Motor neuron (in vitro differentiated cells): ENCODE measurements at regions not wholly inside any gene's neighbourhood (a gene's known extent, or its start where the extent isn't known, plus 50 kb on each side); places are given as distances from the start of the nearest gene placed in this dataset.

Source experiments
- ATAC-seq, 8 experiments: fragments of 200-7000 bp; cut with Tn5 transposase; replicated peaks in 6 of 8; 2 replicates each; pipeline ENCODE4 v1.8.0; 2021; ENCODE audit warnings: mild to moderate bottlenecking in 8 of 8, moderate library complexity in 8 of 8
- H3K27ac ChIP-seq, 2 donors: fragments of 250-450 bp; sonication (Bioruptor Pico); 2 replicates each; pipeline ENCODE4 v1.9.0; 2021; ENCODE audit warnings: antibody characterized with exemption in 2 of 2, mild to moderate bottlenecking in 2 of 2, moderate library complexity in 1 of 2
- H3K4me1 ChIP-seq, 2 donors: fragments of 250-450 bp; sonication (Bioruptor Pico); replicated peaks in 1 of 2; 2 replicates each; pipeline ENCODE4 v1.6.1; 2021; ENCODE audit warnings: antibody characterized with exemption in 2 of 2, mild to moderate bottlenecking in 2 of 2, moderate library complexity in 1 of 2
- H3K4me3 ChIP-seq, 5 donors: fragments of 250-450 bp; sonication (Bioruptor Pico); 2 replicates each; pipeline ENCODE4 v1.9.0; 2021; ENCODE audit warnings: antibody characterized with exemption in 5 of 5, mild to moderate bottlenecking in 5 of 5, moderate library complexity in 4 of 5
- WGBS, 10 experiments: fragments of 450-650 bp; shearing (Covaris generic); methylation state at CpG; one replicate each; pipeline ENCODE4 v1.0.0; 2022; 5-methylcytosine and 5-hydroxymethylcytosine counted together
- in situ Hi-C, 9 experiments: fragments of 400-800 bp; cut with MboI; loops; one replicate each; pipeline ENCODE4 v1.15.0; 2021; ENCODE audit warnings: low sequenced_read_pairs in 9 of 9, low pct_unique_long_range_greater_than_20kb in 2 of 9; ENCODE audit not compliant: unreplicated experiment in 9 of 9

DNA sequence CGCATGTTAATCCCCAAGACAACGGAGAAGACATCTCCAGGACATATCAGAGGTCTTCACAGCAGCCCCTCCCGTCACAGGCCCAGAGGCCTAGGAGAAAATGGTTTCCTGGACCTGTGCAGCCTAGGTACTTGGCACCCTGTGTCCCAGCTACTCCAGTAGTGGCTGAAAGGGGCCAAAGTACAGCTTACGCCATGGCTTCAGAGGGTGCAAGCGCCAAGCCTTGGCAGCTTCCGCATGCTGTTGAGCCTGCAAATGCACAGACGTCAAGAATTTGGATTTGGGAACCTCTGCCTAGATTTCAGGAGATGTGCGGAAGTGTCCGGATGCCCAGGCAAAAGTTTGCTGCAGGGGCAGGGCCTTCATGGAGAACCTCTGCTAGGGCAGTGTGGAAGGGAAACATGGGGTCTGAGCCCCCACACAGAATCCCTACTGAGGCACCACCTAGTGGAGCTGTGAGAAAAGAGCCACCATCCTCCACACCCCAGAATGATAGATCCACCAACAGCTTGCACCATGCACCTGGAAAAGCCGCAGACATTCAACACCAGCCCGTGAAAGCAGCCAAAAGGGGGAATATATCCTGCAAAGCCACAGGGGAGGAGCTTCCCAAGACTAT lies 159.3 kb upstream of the COX10 start:
- in situ Hi-C loops, result no loop called here
- no peak overlapping the region for H3K4me3 ChIP-seq
- no peak overlapping the region for H3K27ac ChIP-seq
- ATAC-seq, result no peak
- no peaks in the 10 kb centered on the region for H3K4me1 ChIP-seq
- 59 to 100% (median 92%) methylated on average over 1 to 7 of the region's 11 CpGs; no CpG with 5 or more reads in 2 of the 10 experiments for WGBS, 10 experiments

DNA sequence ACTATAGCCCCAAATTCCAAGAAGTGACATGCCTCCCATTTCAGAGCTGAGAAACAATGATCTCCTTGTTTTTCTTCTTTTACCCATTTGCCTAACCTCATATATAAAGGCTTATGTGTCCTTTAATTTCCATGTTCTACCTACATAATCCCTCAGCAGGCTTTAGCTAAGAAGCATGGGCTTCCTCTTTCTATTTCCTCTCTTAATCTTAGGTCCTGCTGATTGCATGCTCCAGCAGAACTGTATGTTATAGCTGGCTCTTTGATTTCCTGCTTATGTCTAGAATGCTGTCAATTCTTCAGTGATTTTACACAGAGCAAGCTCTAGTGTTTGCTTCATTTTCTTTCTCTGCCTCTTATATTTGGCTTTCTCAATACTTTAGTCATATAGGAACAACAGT lies 151.7 kb upstream of the COX10 start:
- Histone ChIP-seq H3K4me1 (peaks cover 0 to 4% of the 10 kb centered on the region in 2 donors), H3K4me3 (no peak overlapping the region), H3K27ac (no peak overlapping the region)
- ATAC-seq, result no peak
- in situ Hi-C loops, result no loop called here

DNA sequence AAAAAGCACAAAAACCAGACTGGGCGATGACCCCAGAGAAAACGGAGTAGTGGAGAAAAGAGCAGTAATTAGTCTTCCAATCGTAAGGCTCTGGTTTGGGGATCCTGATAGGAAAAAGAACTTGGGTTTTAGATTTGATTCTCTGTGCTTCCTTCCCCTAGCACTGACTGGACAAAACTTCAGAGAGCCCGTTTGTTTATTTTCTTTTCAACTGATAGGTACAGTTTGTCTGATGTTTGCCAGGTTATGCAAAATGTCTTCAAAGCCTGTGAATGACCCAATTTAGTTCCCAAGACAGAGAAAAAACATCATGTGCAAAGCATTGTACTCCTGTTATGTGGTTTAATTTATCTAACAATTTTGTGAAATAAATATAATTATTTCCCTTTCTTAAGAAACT lies 151.1 kb upstream of the COX10 start:
- no peak overlapping the region for H3K4me3 ChIP-seq
- in situ Hi-C loops, result no loop called here
- ATAC-seq, result no peak

DNA sequence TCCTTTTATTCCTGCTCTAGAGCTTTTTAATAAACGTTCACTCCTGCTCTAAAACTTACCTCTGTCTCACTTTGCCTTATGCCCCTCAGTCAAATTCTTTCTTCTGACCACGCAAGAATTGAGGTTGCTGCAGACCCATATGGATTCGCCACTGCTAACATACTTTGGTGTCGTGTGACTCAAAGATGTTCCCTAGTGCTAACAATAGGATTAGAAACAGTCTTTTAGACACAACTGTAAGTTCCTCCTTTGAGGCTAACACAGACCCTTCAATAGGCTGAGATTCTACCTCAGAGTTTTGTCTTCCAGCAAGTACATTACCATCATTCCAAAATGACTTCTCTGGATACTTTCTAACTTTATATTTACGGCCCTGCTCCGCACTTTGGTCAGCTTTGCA lies 149.5 kb upstream of the COX10 start:
- no peak overlapping the region for H3K4me3 ChIP-seq
- peaks cover 0 to 4% of the 10 kb centered on the region in 2 donors for H3K4me1 ChIP-seq
- H3K27ac ChIP-seq, result no peak overlapping the region
- WGBS, 10 experiments, result 78 to 100% (median 93%) methylated on average over 2 to 6 of the region's 6 CpGs; no CpG with 5 or more reads in 3 of the 10 experiments
- in situ Hi-C loops, result no loop called here
- no peak for ATAC-seq

More for the DNA sequence above, 151.1 kb upstream of the COX10 start:
- WGBS, 10 experiments, result 79 to 100% (median 91%) methylated on average over 1 to 4 of the region's 4 CpGs; no CpG with 5 or more reads in 2 of the 10 experiments
- no peak overlapping the region for H3K27ac ChIP-seq
- peaks cover 0 to 4% of the 10 kb centered on the region in 2 donors for H3K4me1 ChIP-seq

DNA sequence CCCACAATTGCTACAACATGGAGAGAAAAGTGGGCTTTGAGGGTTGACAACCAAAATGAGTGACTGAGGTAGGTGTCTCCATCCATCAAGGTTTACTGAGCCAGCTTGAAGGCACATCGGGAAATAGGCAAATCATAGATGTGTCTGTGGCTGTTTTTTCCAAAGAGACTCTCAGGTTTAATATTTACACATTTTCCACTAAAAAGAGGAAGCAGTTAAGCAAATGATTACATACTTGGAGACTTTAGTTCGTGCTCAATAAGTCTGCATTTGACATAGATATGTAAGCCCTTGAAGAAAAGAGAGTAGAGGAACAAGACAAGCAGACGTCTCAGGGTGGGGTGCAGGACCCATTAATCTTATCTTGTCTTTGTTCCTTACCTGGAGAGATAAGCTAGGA lies 148.9 kb upstream of the COX10 start:
- ATAC-seq, result no peak
- WGBS, 10 experiments, result 71 to 88% (median 80%) methylated on average over 1 to 3 of the region's 3 CpGs; no CpG with 5 or more reads in 4 of the 10 experiments

DNA sequence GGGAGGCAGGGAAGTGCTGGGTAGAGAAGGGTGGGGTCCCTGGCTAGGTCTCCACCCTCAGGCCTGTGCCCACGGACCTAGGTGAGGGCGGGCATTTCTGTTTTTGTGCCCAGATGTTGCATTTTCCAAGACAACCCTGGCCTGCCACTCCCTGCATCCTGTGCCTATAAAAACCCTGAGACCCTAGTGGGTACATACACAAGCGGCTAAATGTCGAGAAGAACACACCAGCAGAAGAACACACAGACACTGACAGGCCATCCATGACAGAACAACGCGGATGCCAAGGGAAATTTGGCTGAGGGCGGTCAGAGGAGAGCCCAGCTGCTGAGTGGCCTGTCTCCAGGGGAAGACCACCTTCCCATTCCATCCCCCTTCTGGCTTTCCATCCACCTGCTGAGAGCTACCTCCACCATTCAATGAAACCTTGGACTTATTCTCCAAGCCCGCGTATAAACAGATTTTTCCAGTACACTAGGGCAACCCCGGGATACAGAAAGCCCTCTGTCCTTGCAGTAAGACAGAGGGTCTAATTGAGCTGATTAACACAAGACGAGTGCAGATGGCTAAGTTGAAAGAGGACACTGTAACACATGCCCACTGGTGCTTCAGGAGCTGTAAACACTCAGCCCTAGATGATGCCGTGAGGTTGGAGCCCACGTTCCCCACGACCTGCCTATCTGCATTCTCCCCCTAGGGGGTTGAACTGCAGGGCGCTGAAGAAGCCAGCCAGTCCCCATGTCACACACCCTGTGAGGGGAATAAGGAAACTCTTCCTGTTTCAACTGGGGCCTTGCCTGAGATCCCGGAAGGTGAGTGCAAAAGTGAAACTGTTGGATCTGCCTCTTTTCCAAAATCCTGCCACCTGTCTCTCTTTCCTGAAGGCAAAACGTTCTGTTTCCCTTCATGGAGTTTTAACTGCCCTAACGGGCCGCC lies 147.2 kb upstream of the COX10 start:
- in situ Hi-C loops, result no loop called here
- H3K4me1 ChIP-seq, result no peaks in the 10 kb centered on the region
- ATAC-seq, result no peak
- H3K27ac ChIP-seq, result no peak overlapping the region
- H3K4me3 ChIP-seq, result no peak overlapping the region
- 58 to 100% (median 76%) methylated on average over 1 to 8 of the region's 19 CpGs for WGBS, 10 experiments

More for the DNA sequence above, 148.9 kb upstream of the COX10 start:
- Histone ChIP-seq H3K27ac (no peak overlapping the region), H3K4me3 (no peak overlapping the region), H3K4me1 (peaks cover 0 to under 1% of the 10 kb centered on the region in 2 donors)
- in situ Hi-C loops, result no loop called here

DNA sequence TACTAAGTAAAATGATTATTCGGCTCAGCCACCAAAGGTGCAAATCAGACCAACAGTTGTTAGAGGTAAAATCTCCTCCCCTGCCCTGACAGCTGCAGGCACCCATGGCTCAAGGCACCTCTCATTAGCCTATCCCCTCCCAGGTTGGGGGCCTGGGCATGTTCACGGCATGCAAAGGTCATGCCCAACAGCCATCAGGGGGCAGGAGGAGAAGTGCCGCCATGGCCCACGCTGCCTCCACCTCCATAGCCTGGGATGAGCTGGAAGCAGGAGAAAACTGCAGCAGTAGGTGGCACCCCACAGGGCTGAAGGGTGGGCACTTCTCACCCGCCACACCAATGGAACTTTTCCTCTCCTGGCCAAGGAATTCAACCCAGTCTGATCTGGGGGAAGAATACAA lies 146.4 kb upstream of the COX10 start:
- 87 to 100% (median 93%) methylated on average over 1 to 3 of the region's 5 CpGs; no CpG with 5 or more reads in 5 of the 10 experiments for WGBS, 10 experiments
- ATAC-seq, result no peak
- no peaks in the 10 kb centered on the region for H3K4me1 ChIP-seq
- in situ Hi-C loops, result no loop called here
- no peak overlapping the region for H3K27ac ChIP-seq
- no peak overlapping the region for H3K4me3 ChIP-seq

DNA sequence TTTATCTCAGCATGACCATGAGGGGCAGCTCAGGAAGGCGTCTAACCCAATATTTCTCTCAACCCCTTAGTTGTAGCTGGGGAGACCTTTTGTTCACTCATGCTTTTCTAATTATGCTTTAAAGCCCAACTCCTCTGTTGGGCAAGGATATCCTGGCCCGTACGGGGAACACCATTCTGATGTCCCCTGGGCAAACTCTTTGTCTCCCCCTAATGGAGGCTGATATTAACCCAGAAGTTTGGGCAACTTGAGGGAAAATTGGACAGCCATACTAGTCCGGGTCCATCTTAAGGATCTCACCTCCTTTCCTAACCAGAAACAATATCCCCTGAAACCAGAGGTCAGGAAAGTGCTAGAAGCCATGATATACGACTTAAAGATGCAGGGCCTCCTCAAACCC lies 143.7 kb upstream of the COX10 start:
- WGBS, 10 experiments, result 80 to 100% (median 85%) methylated on average over 1 to 4 of the region's 5 CpGs; no CpG with 5 or more reads in 6 of the 10 experiments
- no peaks in the 10 kb centered on the region for H3K4me1 ChIP-seq
- ATAC-seq, result no peak
- in situ Hi-C loops, result loop anchor here in 1 of 9 experiments (25.0 kb wide), 1 partner anchor 313 kb away; the partner anchor contains the start of gene HS3ST3A1
- H3K4me3 ChIP-seq, result no peak overlapping the region
- H3K27ac ChIP-seq, result no peak overlapping the region

DNA sequence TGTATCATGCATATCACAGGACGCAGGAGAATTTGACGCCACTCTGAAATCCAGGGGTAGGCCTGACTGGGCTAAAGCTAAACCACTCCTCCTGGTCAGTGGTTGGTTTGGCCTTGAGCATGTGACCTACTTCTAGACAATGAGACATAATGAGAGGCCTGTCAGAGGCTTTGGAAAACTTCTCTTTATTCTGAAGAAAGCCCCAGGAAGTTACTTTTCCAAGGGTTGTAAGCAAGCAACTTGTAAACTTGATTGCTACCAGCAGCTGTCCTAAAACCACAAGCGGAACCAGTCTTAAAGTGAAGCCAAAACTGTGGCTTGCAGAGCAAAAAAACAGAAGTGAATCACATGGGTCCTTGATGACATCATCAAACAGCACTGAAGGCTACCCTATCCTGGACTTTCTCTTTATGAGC lies 138.2 kb upstream of the COX10 start:
- in situ Hi-C loops, result loop anchor here in 1 of 9 experiments (25.0 kb wide), 1 partner anchor 319 kb away; the partner anchor contains the start of gene HS3ST3A1
- H3K4me1 ChIP-seq, result no peaks in the 10 kb centered on the region
- H3K27ac ChIP-seq, result no peak overlapping the region
- H3K4me3 ChIP-seq, result no peak overlapping the region
- peak in 2 of 8 experiments; percentile 44 to 48 for ATAC-seq
- WGBS, 10 experiments, result 56 to 100% (median 97%) methylated on average over 1 to 3 of the region's 3 CpGs; no CpG with 5 or more reads in 3 of the 10 experiments

DNA sequence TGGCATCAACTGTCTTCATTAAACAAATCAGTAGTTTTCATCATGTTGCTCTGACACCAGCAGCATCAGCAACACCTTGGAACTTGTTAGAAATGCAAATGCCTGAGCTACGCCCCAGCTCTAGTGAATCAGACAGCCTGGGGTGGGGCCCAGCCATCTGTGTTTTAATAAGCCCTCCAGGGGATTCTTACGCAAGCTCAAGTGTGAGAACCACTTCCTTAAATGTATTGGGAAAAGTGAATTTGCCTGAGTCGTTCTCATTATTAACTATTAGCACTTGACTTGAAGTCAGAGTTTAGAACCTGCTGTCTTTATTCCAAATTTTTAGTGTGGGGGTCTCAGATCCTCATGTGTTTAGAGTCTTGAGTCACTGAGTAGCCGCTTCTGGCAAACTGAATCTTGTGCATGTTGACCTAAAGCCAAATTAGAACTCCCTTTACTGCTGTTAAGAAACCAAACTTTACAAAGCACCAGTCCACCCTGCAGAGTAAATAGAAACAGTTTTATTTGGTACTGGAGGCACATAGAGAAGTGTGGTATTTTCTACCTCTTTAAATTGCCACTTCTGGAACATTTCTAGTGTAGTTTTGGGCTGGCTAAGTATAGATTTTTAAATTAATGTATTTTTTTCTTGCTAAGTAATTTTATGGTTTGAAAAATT lies 137.4 kb upstream of the COX10 start:
- ATAC-seq, result peak in 3 of 8 experiments; percentile 99
- Histone ChIP-seq H3K27ac (no peak overlapping the region), H3K4me3 (no peak overlapping the region), H3K4me1 (no peaks in the 10 kb centered on the region)
- in situ Hi-C loops, result loop anchor here in 1 of 9 experiments (25.0 kb wide), 1 partner anchor 320 kb away; the partner anchor contains the start of gene HS3ST3A1
- WGBS, 10 experiments, result 0 to 90% (median 50%) methylated on average over 2 to 4 of the region's 4 CpGs

DNA sequence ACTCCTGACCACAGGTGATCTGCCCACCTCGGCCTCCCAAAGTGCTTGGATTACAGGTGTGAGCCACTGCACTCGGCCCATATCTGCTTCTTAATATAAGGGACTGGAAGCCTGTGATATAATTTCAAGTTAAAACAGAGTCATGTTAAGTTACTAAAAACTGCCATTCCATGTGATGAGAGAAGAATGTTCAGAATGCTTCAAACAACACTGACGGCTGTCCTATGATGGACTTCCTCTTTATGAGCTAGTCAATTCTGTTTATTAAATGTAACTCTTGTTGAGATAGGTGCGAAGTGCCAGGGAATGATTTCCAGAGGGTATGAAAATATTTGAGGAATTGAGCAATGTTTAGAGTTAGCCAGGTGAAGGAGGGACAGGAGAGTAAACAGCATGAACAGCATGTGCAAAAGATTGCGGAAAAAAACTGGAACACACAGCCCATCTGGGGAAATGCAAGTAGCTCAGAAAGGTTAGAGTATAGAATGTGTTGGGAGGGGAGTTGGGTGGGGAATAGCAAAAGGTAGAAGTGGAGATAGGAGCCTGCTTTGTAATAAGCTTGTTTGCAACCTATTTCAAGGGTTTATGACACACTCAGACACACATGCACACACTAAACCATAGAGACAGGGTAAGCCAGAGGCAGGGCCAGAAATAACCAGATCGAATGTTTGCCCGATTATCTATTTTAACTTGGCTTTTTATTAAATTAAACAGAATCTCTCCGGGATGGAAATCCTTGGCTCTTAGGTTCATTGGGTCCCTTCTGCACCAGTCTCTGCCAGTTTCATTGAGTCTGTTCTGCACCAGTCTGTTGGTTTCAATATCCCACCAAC lies 135.6 kb upstream of the COX10 start:
- no peaks in the 10 kb centered on the region for H3K4me1 ChIP-seq
- H3K4me3 ChIP-seq, result no peak overlapping the region
- in situ Hi-C loops, result loop anchor here in 1 of 9 experiments (25.0 kb wide), 1 partner anchor 321 kb away; the partner anchor contains the start of gene HS3ST3A1
- ATAC-seq, result no peak
- H3K27ac ChIP-seq, result no peak overlapping the region
- 36 to 100% (median 69%) methylated on average over 1 to 6 of the region's 8 CpGs; no CpG with 5 or more reads in 1 of the 10 experiments for WGBS, 10 experiments

DNA sequence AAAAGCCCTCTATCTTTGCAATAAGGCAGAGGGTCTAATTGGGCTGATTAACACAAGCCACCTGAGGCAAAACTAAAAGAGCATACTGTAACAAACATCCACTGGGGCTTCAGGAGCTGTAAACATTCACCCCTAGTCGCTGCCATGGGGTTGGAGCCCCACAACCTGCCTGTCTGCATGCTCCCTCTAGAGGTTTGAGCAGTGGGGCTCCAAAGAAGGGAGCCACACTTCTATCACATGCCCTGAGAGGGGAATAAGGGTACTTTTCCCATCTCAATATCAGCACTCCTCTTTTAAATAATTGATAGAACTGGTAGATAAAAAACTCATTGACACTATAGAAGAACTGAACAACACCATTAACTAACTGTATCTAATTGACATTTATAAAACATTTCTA lies 130.1 kb upstream of the COX10 start:
- Histone ChIP-seq H3K27ac (no peak overlapping the region), H3K4me3 (no peak overlapping the region), H3K4me1 (peaks cover 5 to 7% of the 10 kb centered on the region in 2 donors)
- WGBS, 10 experiments, result 0 to 50% (median 40%) methylated on average over 1 of the region's 1 CpG; no CpG with 5 or more reads in 7 of the 10 experiments
- ATAC-seq, result no peak
- in situ Hi-C loops, result loop anchor here in 1 of 9 experiments (25.0 kb wide), 1 partner anchor 327 kb away; the partner anchor contains the start of gene HS3ST3A1
